HUES64 (cell line): ENCODE measurements at regions not wholly inside any gene's neighbourhood (a gene's known extent, or its start where the extent isn't known, plus 50 kb on each side); places are given as distances from the start of the nearest gene placed in this dataset.

Source experiments
- H3K27ac ChIP-seq: 2 replicates; pipeline ENCODE4 v1.7.0; 2013; ENCODE audit warnings: low read depth, low read length, inconsistent platforms
- H3K27me3 ChIP-seq: 2 replicates; pipeline ENCODE4 v1.6.1; 2013; ENCODE audit warnings: mild to moderate bottlenecking, low read length; ENCODE audit not compliant: insufficient read depth
- H3K36me3 ChIP-seq: 2 replicates; pipeline ENCODE4 v1.6.1; 2013; ENCODE audit warnings: mild to moderate bottlenecking, low read length; ENCODE audit not compliant: insufficient read depth
- H3K4me1 ChIP-seq: 2 replicates; pipeline ENCODE4 v1.6.1; 2013; ENCODE audit warnings: mild to moderate bottlenecking, low read length, moderate library complexity; ENCODE audit not compliant: insufficient read depth
- H3K4me3 ChIP-seq: 2 replicates; pipeline ENCODE4 v1.5.1; 2013; ENCODE audit warnings: mild to moderate bottlenecking, low read length, moderate library complexity
- H3K9ac ChIP-seq: 2 replicates; pipeline ENCODE4 v1.6.1; 2013; ENCODE audit warnings: mild to moderate bottlenecking, low read depth, low read length
- H3K9me3 ChIP-seq: 2 replicates; pipeline ENCODE4 v1.6.1; 2013; ENCODE audit warnings: low read depth, low read length; ENCODE audit not compliant: insufficient read depth
- WGBS: fragments of 150-250, 120-280 bp; methylation state at CpG from one replicate; pipeline ENCODE4 v1.1.7; 2013; ENCODE audit warnings: missing lambda C conversion rate; 5-methylcytosine and 5-hydroxymethylcytosine counted together

GRCh38 chr11:80388536-80388935, 947.7 kb upstream of the TENM4 start:
- H3K9ac ChIP-seq, result no peak overlapping the region
- no peaks in the 10 kb centered on the region for H3K36me3 ChIP-seq
- peaks cover 8% of the 10 kb centered on the region; the same call in 1 of the 2 replicates for H3K4me1 ChIP-seq
- no peak overlapping the region for H3K27ac ChIP-seq
- H3K27me3 ChIP-seq, result no peaks in the 10 kb centered on the region
- H3K4me3 ChIP-seq, result no peak overlapping the region
- H3K9me3 ChIP-seq, result no peaks in the 10 kb centered on the region
- WGBS, result 79% methylated on average over 4 of the region's 4 CpGs

DNA sequence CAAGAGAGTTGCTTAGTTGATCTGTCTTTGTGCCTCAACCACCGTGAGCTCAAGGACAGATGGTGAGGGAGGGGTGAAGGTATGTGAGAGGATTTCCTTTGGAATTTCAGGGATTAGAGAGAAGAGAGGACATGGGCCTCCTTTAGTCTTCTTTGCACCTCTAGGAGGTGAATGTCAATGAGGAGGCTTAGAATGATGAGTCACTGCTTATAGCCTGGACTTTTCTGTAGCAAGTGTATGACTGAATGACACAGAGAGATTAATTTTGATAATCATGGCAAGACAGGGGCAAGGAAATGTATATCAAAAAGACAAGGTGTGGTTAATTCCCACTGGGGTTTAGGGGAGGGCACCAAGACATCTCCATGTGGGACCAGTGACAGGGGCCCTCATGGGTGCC, 947.3 kb upstream of the TENM4 start:
- no peaks in the 10 kb centered on the region for H3K9me3 ChIP-seq
- no peaks in the 10 kb centered on the region for H3K36me3 ChIP-seq
- H3K9ac ChIP-seq, result no peak overlapping the region
- H3K4me1 ChIP-seq, result peaks cover 8% of the 10 kb centered on the region; the same call in 1 of the 2 replicates
- WGBS, result 63% methylated on average over 1 of the region's 1 CpG
- no peaks in the 10 kb centered on the region for H3K27me3 ChIP-seq
- H3K4me3 ChIP-seq, result no peak overlapping the region
- H3K27ac ChIP-seq, result no peak overlapping the region

DNA sequence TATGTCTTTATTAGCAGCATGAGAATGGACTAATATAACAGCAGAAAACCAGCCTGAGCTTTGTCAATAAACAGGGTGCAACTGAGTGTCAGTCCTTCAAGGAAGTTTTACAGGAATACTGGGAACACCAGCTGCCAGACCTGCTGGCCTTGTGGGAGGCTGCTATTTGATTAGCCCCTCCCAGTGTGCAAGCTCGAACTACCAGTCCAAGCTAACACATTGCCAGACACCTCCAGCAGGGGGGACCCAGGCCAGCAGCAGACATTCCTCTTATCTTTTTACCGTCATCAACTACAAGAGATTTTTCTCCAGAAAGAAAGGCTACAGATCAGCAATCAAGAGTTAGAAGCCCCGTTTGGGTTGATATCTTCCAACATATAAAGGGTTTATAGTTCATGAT, 942.8 kb upstream of the TENM4 start:
- H3K4me1 ChIP-seq, result peaks cover 19% of the 10 kb centered on the region
- H3K4me3 ChIP-seq, result no peak overlapping the region
- H3K9me3 ChIP-seq, result no peaks in the 10 kb centered on the region
- H3K9ac ChIP-seq, result no peak overlapping the region
- WGBS, result 77% methylated on average over 2 of the region's 3 CpGs
- no peaks in the 10 kb centered on the region for H3K36me3 ChIP-seq
- H3K27me3 ChIP-seq, result no peaks in the 10 kb centered on the region
- H3K27ac ChIP-seq, result no peak overlapping the region

GRCh38 chr11:80379620-80380278, 938.9 kb upstream of the TENM4 start:
- 100% methylated on average over 1 of the region's 1 CpG for WGBS
- H3K27me3 ChIP-seq, result no peaks in the 10 kb centered on the region
- no peak overlapping the region for H3K9ac ChIP-seq
- peaks cover 11% of the 10 kb centered on the region for H3K4me1 ChIP-seq
- no peak overlapping the region for H3K27ac ChIP-seq
- H3K9me3 ChIP-seq, result no peaks in the 10 kb centered on the region
- H3K36me3 ChIP-seq, result no peaks in the 10 kb centered on the region
- no peak overlapping the region for H3K4me3 ChIP-seq

DNA sequence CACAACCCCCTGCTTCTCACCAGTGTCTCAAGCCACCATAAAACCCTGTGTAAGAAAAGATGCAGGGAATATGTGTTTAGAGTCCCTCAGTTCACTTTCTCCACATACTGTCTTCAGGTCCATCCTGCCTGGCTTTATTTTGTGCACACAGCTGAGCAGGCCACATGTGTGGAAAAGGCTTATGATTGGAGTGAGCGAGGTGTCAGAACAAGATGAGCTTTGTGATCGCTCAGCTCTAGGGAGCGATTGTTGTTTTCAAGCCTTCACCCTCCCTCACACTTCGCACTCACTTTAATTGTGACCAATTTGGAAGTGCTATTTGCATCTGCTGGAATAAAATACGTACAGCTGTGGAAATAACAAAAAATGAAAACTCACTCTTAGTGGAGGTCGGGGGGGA, 931.1 kb upstream of the TENM4 start:
- WGBS, result 97% methylated on average over 6 of the region's 6 CpGs
- no peaks in the 10 kb centered on the region for H3K9me3 ChIP-seq
- no peak overlapping the region for H3K4me3 ChIP-seq
- H3K36me3 ChIP-seq, result no peaks in the 10 kb centered on the region
- H3K27me3 ChIP-seq, result no peaks in the 10 kb centered on the region
- H3K27ac ChIP-seq, result no peak overlapping the region
- H3K9ac ChIP-seq, result no peak overlapping the region
- H3K4me1 ChIP-seq, result no peaks in the 10 kb centered on the region

DNA sequence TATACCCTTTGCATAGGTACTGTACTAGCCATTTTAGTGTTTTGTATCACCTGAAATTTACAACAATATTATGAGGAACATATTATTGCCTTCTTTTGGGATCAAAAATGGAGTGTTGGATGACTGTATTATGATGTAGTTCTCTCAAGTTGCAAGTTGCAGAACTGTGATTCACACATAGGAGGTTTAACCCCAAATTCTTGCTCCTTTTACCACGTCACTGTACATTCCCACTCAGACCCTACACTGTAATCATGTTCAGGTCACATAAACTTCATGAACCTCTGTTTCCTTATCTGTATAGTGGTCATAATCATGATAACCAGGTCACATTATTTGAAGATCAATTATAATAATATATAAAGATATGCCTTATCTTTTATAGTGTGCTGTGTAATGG, 925.1 kb upstream of the TENM4 start:
- Histone ChIP-seq H3K4me1 (no peaks in the 10 kb centered on the region), H3K9ac (no peak overlapping the region), H3K27me3 (no peaks in the 10 kb centered on the region), H3K27ac (no peak overlapping the region), H3K9me3 (no peaks in the 10 kb centered on the region), H3K4me3 (no peak overlapping the region), H3K36me3 (no peaks in the 10 kb centered on the region)
- WGBS, result 100% methylated on average over 1 of the region's 1 CpG

DNA sequence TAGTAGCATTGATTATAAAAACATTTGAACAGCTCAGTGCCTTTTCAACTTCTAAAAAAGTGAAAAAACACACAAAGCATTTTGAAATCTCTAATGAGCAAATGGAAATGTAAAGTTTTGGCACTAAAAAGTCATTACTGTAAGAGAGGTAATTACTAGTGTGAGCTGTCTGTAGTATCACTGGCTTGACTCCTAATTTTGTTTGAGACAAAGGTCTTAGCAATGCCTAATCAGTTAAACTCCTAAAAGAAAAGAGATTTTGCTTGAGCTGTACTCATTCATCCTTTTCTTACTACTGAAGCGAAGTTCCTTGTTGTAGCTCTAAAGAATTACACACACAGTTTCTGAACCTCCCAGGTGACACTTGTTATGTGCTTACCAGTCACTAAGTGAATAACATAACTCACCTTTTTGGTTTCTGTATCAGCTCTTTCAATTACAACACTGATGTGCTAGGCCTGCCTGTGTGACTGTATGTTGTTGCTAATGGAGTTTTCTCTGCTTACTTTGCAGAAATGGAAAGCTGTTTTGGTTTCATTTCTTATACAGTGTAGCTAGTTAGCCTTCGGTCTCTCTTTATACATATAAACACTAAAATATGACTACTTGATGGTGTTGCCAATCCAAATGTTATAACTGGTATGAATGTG, 924.4 kb upstream of the TENM4 start:
- H3K27ac ChIP-seq, result no peak overlapping the region
- H3K27me3 ChIP-seq, result no peaks in the 10 kb centered on the region
- no peaks in the 10 kb centered on the region for H3K9me3 ChIP-seq
- no peak overlapping the region for H3K4me3 ChIP-seq
- WGBS, result 97% methylated on average over 1 of the region's 2 CpGs
- no peaks in the 10 kb centered on the region for H3K4me1 ChIP-seq
- no peak overlapping the region for H3K9ac ChIP-seq
- H3K36me3 ChIP-seq, result no peaks in the 10 kb centered on the region

DNA sequence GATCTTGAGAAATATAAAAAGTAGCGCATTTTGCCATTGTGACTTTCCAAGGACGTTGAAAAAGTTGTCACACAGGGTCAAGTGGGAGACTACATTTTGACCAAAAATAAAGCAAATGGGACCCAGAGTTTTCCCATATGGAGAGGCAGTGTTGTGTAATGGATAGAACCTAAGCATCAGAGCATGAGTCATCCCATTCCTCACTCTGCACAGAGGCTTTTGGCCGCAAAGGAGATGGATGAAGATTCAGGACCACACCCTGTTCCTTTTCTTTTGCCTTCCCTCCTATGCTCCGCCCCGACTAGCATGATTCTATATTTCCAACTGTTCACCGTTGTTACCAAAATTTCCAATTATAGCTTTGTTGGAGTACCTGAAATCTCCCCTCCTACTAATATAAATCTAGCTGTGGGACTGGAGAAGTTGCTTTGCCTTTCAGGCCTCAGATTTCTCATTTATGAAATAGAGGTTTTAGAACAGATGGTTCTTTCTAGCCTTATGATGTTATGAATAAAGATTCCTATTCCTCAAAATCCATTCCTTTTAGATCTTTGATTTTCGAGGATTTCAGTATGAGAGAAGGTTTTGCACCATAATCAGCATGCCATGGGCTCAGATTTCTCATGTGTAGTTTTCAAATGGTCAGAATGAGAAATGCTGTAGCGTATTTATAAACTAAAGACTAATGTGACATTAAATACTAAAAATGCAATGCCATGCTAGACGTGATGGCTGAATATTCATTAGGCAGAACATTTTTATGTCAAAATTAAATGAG, 921.9 kb upstream of the TENM4 start:
- no peaks in the 10 kb centered on the region for H3K4me1 ChIP-seq
- H3K9ac ChIP-seq, result no peak overlapping the region
- no peaks in the 10 kb centered on the region for H3K9me3 ChIP-seq
- no peaks in the 10 kb centered on the region for H3K27me3 ChIP-seq
- H3K4me3 ChIP-seq, result no peak overlapping the region
- H3K27ac ChIP-seq, result no peak overlapping the region
- no peaks in the 10 kb centered on the region for H3K36me3 ChIP-seq
- 89% methylated on average over 9 of the region's 9 CpGs for WGBS

DNA sequence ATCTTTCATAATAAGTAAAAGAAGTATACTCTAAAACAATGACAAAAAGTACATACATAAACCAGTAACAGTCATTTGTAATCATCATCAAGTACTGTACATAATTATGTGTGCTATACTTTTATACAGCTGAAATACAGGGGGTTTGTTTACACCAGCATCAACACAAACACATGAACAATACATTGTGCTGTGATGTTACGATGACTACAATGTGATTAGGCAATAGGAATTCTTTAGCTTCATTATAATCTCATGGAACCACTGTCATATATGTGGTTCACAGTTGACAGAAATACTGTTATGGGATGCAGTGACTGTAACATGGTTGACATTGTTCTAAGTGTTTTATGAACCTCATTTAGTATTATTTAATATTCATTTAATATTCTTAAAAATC, 914.4 kb upstream of the TENM4 start:
- H3K4me1 ChIP-seq, result no peaks in the 10 kb centered on the region
- H3K36me3 ChIP-seq, result no peaks in the 10 kb centered on the region
- no peak overlapping the region for H3K4me3 ChIP-seq
- H3K27ac ChIP-seq, result no peak overlapping the region
- no peak overlapping the region for H3K9ac ChIP-seq
- no CpG with 5 or more reads among the region's 1 CpG for WGBS
- H3K27me3 ChIP-seq, result no peaks in the 10 kb centered on the region
- H3K9me3 ChIP-seq, result no peaks in the 10 kb centered on the region

GRCh38 chr11:80350541-80350940, 909.7 kb upstream of the TENM4 start:
- H3K27me3 ChIP-seq, result no peaks in the 10 kb centered on the region
- H3K27ac ChIP-seq, result no peak overlapping the region
- no peaks in the 10 kb centered on the region for H3K36me3 ChIP-seq
- H3K4me1 ChIP-seq, result no peaks in the 10 kb centered on the region
- H3K9me3 ChIP-seq, result no peaks in the 10 kb centered on the region
- H3K4me3 ChIP-seq, result no peak overlapping the region
- H3K9ac ChIP-seq, result no peak overlapping the region
- 81% methylated on average over 3 of the region's 3 CpGs for whole genome bisulfite sequencing

DNA sequence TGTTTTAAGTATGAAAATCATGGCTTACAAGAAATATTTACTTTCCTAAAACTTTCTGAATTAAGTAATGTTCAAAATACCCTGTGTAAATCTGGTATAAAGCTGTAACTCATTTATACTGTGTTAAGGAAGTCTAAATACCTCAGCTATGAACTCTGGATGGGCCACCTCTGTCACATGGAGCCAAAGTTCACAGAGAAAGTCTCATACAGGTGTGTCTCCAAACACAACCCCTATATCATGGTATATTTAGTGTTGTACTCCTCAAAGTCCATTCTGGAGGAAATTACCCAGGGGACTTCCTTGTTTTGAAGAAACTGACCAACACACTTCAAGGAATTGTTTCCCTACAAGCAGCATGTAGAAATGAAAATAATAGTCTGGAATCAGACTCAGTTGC, 909.2 kb upstream of the TENM4 start:
- H3K27me3 ChIP-seq, result no peaks in the 10 kb centered on the region
- H3K9me3 ChIP-seq, result no peaks in the 10 kb centered on the region
- H3K4me3 ChIP-seq, result no peak overlapping the region
- no peaks in the 10 kb centered on the region for H3K36me3 ChIP-seq
- H3K9ac ChIP-seq, result no peak overlapping the region
- no peaks in the 10 kb centered on the region for H3K4me1 ChIP-seq
- no peak overlapping the region for H3K27ac ChIP-seq
